IMR-90 (cell line): ENCODE measurements at regions not wholly inside any gene's neighbourhood (a gene's known extent, or its start where the extent isn't known, plus 50 kb on each side); places are given as distances from the start of the nearest gene placed in this dataset.

Experiments
- BHLHE40 ChIP-seq: fragments of 150-350 bp; IDR thresholded peaks from 2 replicates; pipeline ENCODE4 v1.6.1; 2016; ENCODE audit warnings: mild to moderate bottlenecking, low read depth, low read length
- FOS ChIP-seq: fragments of 150-350 bp; IDR thresholded peaks from 2 replicates; pipeline ENCODE4 v1.6.1; 2016; ENCODE audit warnings: low read depth, low read length
- POLR2A ChIP-seq: IDR thresholded peaks from 2 replicates; pipeline ENCODE4 v1.6.1; 2012; ENCODE audit warnings: mild to moderate bottlenecking, low read depth, low read length
- USF2 ChIP-seq: fragments of 150-350 bp; IDR thresholded peaks from 2 replicates; pipeline ENCODE4 v1.6.1; 2017; ENCODE audit warnings: mild to moderate bottlenecking, antibody characterized with exemption, low read length, low read depth
- TF ChIP-seq, protein P1 (sequence below): conservative IDR thresholded peaks from 2 replicates; pipeline ENCODE4 v1.5.1; 2012; ENCODE audit warnings: mild to moderate bottlenecking, low read depth, low read length, improper control_type of control experiment

DNA sequence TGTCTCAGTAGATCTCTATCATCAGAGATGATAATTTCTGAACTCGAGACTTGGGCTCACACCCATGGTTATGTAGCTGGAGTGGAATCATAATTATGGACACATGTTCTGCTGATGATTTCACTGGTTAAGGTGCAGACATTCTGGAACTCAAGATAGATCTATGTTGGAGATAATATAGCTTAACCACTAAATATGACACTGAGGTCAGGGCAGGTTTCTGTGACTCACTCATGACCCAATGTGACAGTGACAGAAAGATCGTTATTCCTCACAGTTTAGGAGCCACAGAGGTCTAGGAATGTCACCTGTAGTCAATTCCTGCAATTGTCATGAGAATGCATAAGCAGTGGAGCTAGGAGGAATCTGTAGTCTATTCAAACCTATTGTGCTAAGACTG is 828.6 kb downstream of the TRIB2 start:
- TF ChIP-seq, protein P1, sequence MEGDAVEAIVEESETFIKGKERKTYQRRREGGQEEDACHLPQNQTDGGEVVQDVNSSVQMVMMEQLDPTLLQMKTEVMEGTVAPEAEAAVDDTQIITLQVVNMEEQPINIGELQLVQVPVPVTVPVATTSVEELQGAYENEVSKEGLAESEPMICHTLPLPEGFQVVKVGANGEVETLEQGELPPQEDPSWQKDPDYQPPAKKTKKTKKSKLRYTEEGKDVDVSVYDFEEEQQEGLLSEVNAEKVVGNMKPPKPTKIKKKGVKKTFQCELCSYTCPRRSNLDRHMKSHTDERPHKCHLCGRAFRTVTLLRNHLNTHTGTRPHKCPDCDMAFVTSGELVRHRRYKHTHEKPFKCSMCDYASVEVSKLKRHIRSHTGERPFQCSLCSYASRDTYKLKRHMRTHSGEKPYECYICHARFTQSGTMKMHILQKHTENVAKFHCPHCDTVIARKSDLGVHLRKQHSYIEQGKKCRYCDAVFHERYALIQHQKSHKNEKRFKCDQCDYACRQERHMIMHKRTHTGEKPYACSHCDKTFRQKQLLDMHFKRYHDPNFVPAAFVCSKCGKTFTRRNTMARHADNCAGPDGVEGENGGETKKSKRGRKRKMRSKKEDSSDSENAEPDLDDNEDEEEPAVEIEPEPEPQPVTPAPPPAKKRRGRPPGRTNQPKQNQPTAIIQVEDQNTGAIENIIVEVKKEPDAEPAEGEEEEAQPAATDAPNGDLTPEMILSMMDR: no peak
- TF ChIP-seq BHLHE40 (no peak), POLR2A (no peak), FOS (no peak), USF2 (no peak)
